HCT116 (cell line): ENCODE measurements at regions not wholly inside any gene's neighbourhood (a gene's known extent, or its start where the extent isn't known, plus 50 kb on each side); places are given as distances from the start of the nearest gene placed in this dataset.

Source experiments
- ATAC-seq: fragments of 200-7000 bp; cut with Tn5 transposase; 2 replicates; pipeline ENCODE4 v1.9.1; 2020; ENCODE audit warnings: mild to moderate bottlenecking, moderate library complexity
- BruUV-seq: library from RNA; stranded (reverse); fragments of 400-500 nt; replicated peaks from 2 replicates; lab custom pipeline; 2021; lab: Mats Ljungman, UMichigan
- CTCF ChIA-PET: fragments of 300-600 bp; sonication (Branson Sonifier 250); formaldehyde crosslinking; loops from one replicate; lab custom pipeline; 2021; ENCODE audit warnings: antibody characterized with exemption; lab: Charles Lee
- POLR2A ChIA-PET: fragments of 300-600, 350-600 bp; sonication (Branson Sonifier 250); formaldehyde crosslinking; loops from one replicate; lab custom pipeline; 2021; ENCODE audit warnings: antibody characterized with exemption; lab: Charles Lee
- RAD21 ChIA-PET, 2 experiments: fragments of 300-600 bp; sonication (Branson Sonifier 250); formaldehyde crosslinking; loops; one replicate each; lab custom pipeline; 2023; ENCODE audit warnings: low total read pairs in 2 of 2; ENCODE audit not compliant: uncharacterized antibody in 2 of 2, unreplicated experiment in 2 of 2, low non-redundant PET in 1 of 2; lab: Charles Lee
- DNase-seq: peaks from one replicate; pipeline ENCODE4 v3.0.0-alpha.2; 2010; ENCODE audit warnings: low read depth, low spot score
- H2AFZ ChIP-seq: fragments of 200-600 bp; shearing (Covaris generic), sonication (generic); 2 replicates; pipeline ENCODE4 v1.6.1; 2017; ENCODE audit warnings: low read depth, mixed run types, mixed read lengths, antibody characterized with exemption, low read length; ENCODE audit not compliant: poor library complexity, severe bottlenecking
- H3K27ac ChIP-seq: 2 replicates; pipeline ENCODE4 v1.5.1; 2012; ENCODE audit warnings: low read depth, low read length
- H3K27me3 ChIP-seq: fragments of 200-600 bp; sonication (generic); 2 replicates; pipeline ENCODE4 v1.6.1; 2016; ENCODE audit warnings: mixed run types, low read length, mixed read lengths; ENCODE audit not compliant: insufficient read depth
- H3K36me3 ChIP-seq, 2 experiments: fragments of 200-500 bp in 1 of 2; fragments of 200-600 bp in 1 of 2; sonication (Bioruptor generic) in 1 of 2; sonication (generic) in 1 of 2; 2 replicates each; pipeline versions ENCODE4 v1.5.1 to v1.6.1; 2014 to 2016; ENCODE audit warnings: low read length in 2 of 2, inconsistent platforms in 1 of 2, mixed read lengths in 1 of 2, mixed run types in 1 of 2; ENCODE audit not compliant: insufficient read depth in 2 of 2, control insufficient read depth in 1 of 2
- H3K4me1 ChIP-seq, 2 experiments: fragments of 200-600 bp in 1 of 2; sonication (generic) in 1 of 2; 2 replicates each; pipeline versions ENCODE4 v1.5.1 to v1.6.1; 2012 to 2017; ENCODE audit warnings: low read length in 2 of 2, inconsistent platforms in 1 of 2, mild to moderate bottlenecking in 1 of 2, mixed read lengths in 1 of 2, mixed run types in 1 of 2, moderate library complexity in 1 of 2; ENCODE audit not compliant: insufficient read depth in 2 of 2, control insufficient read depth in 1 of 2
- H3K4me2 ChIP-seq: fragments of 200-600 bp; sonication (generic); 2 replicates; pipeline ENCODE4 v1.6.1; 2017; ENCODE audit warnings: mixed run types, low read length, mixed read lengths
- H3K4me3 ChIP-seq, 2 experiments: fragments of 200-600 bp in 1 of 2; sonication (generic) in 1 of 2; replicated peaks in 1 of 2; 2 replicates each; pipeline ENCODE4 v1.5.1; 2011 to 2016; ENCODE audit warnings: low read length in 2 of 2, control low read depth in 1 of 2, low read depth in 1 of 2, mild to moderate bottlenecking in 1 of 2, mixed read lengths in 1 of 2, mixed run types in 1 of 2
- H3K79me2 ChIP-seq: fragments of 200-600 bp; sonication (generic); 2 replicates; pipeline ENCODE4 v1.6.1; 2017; ENCODE audit warnings: mild to moderate bottlenecking, mixed run types, low read length, moderate library complexity, mixed read lengths; ENCODE audit not compliant: insufficient read depth
- H3K9ac ChIP-seq: fragments of 200-600 bp; sonication (generic); 2 replicates; pipeline ENCODE4 v1.6.1; 2016; ENCODE audit warnings: low read length, mixed read lengths
- H3K9me2 ChIP-seq: fragments of 200-600 bp; sonication (generic), shearing (Covaris generic); 2 replicates; pipeline ENCODE4 v1.6.1; 2017; ENCODE audit warnings: mixed run types, mild to moderate bottlenecking, moderate library complexity; ENCODE audit not compliant: insufficient read depth
- H3K9me3 ChIP-seq, 2 experiments: fragments of 200-500 bp in 1 of 2; fragments of 200-600 bp in 1 of 2; sonication (Bioruptor generic) in 1 of 2; sonication (generic) in 1 of 2; 2 replicates each; pipeline ENCODE4 v1.6.1; 2014 to 2017; ENCODE audit warnings: low read length in 2 of 2, mixed read lengths in 2 of 2, inconsistent platforms in 1 of 2, low read depth in 1 of 2, mild to moderate bottlenecking in 1 of 2, mixed run types in 1 of 2, moderate library complexity in 1 of 2; ENCODE audit not compliant: control insufficient read depth in 1 of 2, insufficient read depth in 1 of 2
- H4K20me1 ChIP-seq: fragments of 200-600 bp; sonication (generic), shearing (Covaris generic); 2 replicates; pipeline ENCODE4 v1.6.1; 2017; ENCODE audit warnings: mixed run types, mild to moderate bottlenecking, moderate library complexity; ENCODE audit not compliant: insufficient read depth
- CBX3 ChIP-seq: IDR thresholded peaks from 2 replicates; pipeline ENCODE4 v1.6.1; 2012; ENCODE audit warnings: low read depth
- CEBPB ChIP-seq: IDR thresholded peaks from 2 replicates; pipeline ENCODE4 v1.6.1; 2012; ENCODE audit warnings: low read depth
- EGR1 ChIP-seq: IDR thresholded peaks from 2 replicates; pipeline ENCODE4 v1.6.1; 2012; ENCODE audit warnings: low read depth
- ELF1 ChIP-seq: IDR thresholded peaks from 2 replicates; pipeline ENCODE4 v1.6.1; 2012; ENCODE audit warnings: low read depth, borderline replicate concordance
- EZH2phosphoT487 ChIP-seq: fragments of 200-600 bp; IDR thresholded peaks from 2 replicates; pipeline ENCODE4 v1.6.1; 2018; ENCODE audit warnings: antibody characterized with exemption, borderline replicate concordance
- JUND ChIP-seq: IDR thresholded peaks from 2 replicates; pipeline ENCODE4 v1.6.1; 2012
- POLR2A ChIP-seq: IDR thresholded peaks from 2 replicates; pipeline ENCODE4 v1.7.0; 2011; ENCODE audit warnings: borderline replicate concordance; ENCODE audit not compliant: insufficient read depth, insufficient read length; ENCODE audit errors: extremely low read depth
- POLR2AphosphoS5 ChIP-seq: IDR thresholded peaks from 2 replicates; pipeline ENCODE4 v1.6.1; 2011; ENCODE audit warnings: mild to moderate bottlenecking, low read depth, low read length, moderate library complexity
- RAD21 ChIP-seq: IDR thresholded peaks from 2 replicates; pipeline ENCODE4 v1.6.1; 2012; ENCODE audit warnings: low read depth, mild to moderate bottlenecking
- SP1 ChIP-seq: IDR thresholded peaks from 2 replicates; pipeline ENCODE4 v1.6.1; 2012; ENCODE audit warnings: low read depth
- TCF7L2 ChIP-seq: IDR thresholded peaks from 2 replicates; pipeline ENCODE4 v1.7.0; 2011; ENCODE audit warnings: borderline replicate concordance, inconsistent platforms; ENCODE audit not compliant: insufficient read depth, insufficient read length; ENCODE audit errors: extremely low read depth
- ZFX ChIP-seq: fragments of 450-650 bp; IDR thresholded peaks from 2 replicates; pipeline ENCODE4 v1.6.1; 2017
- ZNF274 ChIP-seq: fragments of 200-500 bp; sonication (Bioruptor generic); IDR thresholded peaks from 2 replicates; pipeline ENCODE4 v1.6.1; 2014; ENCODE audit warnings: mild to moderate bottlenecking, low read depth, low read length, inconsistent platforms
- intact Hi-C: fragments of 100-400 bp; cut with micrococcal nuclease; formaldehyde crosslinking; loops from 2 replicates; pipeline ENCODE4 v1.10.0; 2022
- TF ChIP-seq, protein P1 (sequence below), 3 experiments: fragments of 200-600 bp in 1 of 3; sonication (generic) in 1 of 3; IDR thresholded peaks in 2 of 3; conservative IDR thresholded peaks in 1 of 3; 2 replicates each; pipeline ENCODE4 v1.5.1; 2012 to 2017; ENCODE audit warnings: low read depth in 2 of 3, low read length in 2 of 3, antibody characterized with exemption in 1 of 3, borderline replicate concordance in 1 of 3, control low read depth in 1 of 3, mild to moderate bottlenecking in 1 of 3, mixed read lengths in 1 of 3, mixed run types in 1 of 3, moderate library complexity in 1 of 3; ENCODE audit not compliant: insufficient read depth in 1 of 3
- TF ChIP-seq, protein P2 (sequence below): IDR thresholded peaks from 2 replicates; pipeline ENCODE4 v1.6.1; 2011; ENCODE audit warnings: mild to moderate bottlenecking, low read length, moderate library complexity; ENCODE audit not compliant: insufficient replicate concordance; ENCODE audit errors: extremely low read depth
- TF ChIP-seq, protein P3 (sequence below): IDR thresholded peaks from 2 replicates; pipeline ENCODE4 v1.6.1; 2012
- TF ChIP-seq, protein P4 (sequence below): IDR thresholded peaks from 2 replicates; pipeline ENCODE4 v1.6.1; 2012; ENCODE audit warnings: low read depth

DNA sequence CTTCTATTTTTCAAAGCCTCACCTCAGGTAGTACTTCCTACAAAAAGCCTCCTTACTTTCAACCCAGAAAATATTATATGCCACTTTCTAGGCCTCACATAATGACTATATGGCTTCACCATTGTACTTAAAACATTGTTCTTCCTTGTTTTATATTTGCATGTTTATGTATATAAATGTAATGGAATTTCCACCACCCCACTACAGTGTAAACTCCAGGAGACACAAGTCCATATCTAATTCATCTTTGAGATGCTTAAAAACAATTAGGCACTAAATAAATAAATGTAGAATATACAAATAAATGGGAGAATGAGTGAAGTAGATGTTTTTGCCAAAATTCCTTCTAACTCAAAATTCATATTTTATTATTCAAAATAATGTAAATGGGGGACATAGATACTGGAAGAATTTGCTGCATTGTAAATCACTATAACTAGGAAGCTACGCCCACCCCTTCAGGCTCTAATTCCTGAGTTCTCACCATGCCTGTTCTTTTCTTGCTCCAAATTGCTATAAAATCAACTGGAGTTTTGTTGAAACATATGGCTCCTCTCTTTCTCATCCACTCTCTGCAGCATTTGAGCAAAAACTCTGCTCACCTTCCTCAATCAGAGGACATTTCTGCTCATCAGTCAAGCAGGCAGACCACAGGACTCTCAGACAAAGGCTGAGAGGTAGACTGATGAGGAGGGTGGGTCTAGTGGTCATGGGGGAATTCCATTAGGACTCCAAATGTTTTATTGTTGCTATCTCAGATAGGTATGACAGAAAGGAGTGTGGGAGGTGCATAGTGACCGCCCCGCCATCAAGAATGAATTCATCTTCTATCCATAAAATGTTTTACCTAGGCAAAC lies 243.0 kb downstream of the HNMT start:
- no peaks in the 10 kb centered on the region for H3K27me3 ChIP-seq
- no peaks in the 10 kb centered on the region for H3K36me3 ChIP-seq
- H4K20me1 ChIP-seq: no peaks in the 10 kb centered on the region
- intact Hi-C loops: no loop called here
- H3K4me1 ChIP-seq: no peaks in the 10 kb centered on the region
- no peaks in the 10 kb centered on the region for H3K9me2 ChIP-seq
- H3K4me3 ChIP-seq: no peak overlapping the region
- no TSS peak for BruUV-seq
- POLR2A ChIA-PET: no interaction called here
- ATAC-seq (no peak), DNase-seq (no peak)
- no peak overlapping the region for H3K9ac ChIP-seq
- RAD21 ChIA-PET: no interaction called here
- no peaks in the 10 kb centered on the region for H3K79me2 ChIP-seq
- no peaks in the 10 kb centered on the region for H3K9me3 ChIP-seq
- no peak overlapping the region for H3K4me2 ChIP-seq
- H3K27ac ChIP-seq: no peak overlapping the region
- TF ChIP-seq SP1: no peak
- TF ChIP-seq EGR1: no peak
- no peak for TF ChIP-seq ZFX
- no peak for TF ChIP-seq CBX3
- no peak for TF ChIP-seq RAD21
- TF ChIP-seq, protein P1, sequence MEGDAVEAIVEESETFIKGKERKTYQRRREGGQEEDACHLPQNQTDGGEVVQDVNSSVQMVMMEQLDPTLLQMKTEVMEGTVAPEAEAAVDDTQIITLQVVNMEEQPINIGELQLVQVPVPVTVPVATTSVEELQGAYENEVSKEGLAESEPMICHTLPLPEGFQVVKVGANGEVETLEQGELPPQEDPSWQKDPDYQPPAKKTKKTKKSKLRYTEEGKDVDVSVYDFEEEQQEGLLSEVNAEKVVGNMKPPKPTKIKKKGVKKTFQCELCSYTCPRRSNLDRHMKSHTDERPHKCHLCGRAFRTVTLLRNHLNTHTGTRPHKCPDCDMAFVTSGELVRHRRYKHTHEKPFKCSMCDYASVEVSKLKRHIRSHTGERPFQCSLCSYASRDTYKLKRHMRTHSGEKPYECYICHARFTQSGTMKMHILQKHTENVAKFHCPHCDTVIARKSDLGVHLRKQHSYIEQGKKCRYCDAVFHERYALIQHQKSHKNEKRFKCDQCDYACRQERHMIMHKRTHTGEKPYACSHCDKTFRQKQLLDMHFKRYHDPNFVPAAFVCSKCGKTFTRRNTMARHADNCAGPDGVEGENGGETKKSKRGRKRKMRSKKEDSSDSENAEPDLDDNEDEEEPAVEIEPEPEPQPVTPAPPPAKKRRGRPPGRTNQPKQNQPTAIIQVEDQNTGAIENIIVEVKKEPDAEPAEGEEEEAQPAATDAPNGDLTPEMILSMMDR (IDR thresholded peaks at IDR 0.05 in 2 of 3, conservative IDR thresholded peaks at IDR 0.05 in 1 of 3; ENCODE audit: borderline replicate concordance in 1 of 3, insufficient read depth in 1 of 3, low read depth in 2 of 3, low read length in 2 of 3): no peak
- TF ChIP-seq, protein P2, sequence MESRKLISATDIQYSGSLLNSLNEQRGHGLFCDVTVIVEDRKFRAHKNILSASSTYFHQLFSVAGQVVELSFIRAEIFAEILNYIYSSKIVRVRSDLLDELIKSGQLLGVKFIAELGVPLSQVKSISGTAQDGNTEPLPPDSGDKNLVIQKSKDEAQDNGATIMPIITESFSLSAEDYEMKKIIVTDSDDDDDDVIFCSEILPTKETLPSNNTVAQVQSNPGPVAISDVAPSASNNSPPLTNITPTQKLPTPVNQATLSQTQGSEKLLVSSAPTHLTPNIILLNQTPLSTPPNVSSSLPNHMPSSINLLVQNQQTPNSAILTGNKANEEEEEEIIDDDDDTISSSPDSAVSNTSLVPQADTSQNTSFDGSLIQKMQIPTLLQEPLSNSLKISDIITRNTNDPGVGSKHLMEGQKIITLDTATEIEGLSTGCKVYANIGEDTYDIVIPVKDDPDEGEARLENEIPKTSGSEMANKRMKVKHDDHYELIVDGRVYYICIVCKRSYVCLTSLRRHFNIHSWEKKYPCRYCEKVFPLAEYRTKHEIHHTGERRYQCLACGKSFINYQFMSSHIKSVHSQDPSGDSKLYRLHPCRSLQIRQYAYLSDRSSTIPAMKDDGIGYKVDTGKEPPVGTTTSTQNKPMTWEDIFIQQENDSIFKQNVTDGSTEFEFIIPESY: no peak
- TF ChIP-seq, protein P3, sequence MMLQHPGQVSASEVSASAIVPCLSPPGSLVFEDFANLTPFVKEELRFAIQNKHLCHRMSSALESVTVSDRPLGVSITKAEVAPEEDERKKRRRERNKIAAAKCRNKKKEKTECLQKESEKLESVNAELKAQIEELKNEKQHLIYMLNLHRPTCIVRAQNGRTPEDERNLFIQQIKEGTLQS: no peak
- no peak for TF ChIP-seq TCF7L2
- TF ChIP-seq, protein P4, sequence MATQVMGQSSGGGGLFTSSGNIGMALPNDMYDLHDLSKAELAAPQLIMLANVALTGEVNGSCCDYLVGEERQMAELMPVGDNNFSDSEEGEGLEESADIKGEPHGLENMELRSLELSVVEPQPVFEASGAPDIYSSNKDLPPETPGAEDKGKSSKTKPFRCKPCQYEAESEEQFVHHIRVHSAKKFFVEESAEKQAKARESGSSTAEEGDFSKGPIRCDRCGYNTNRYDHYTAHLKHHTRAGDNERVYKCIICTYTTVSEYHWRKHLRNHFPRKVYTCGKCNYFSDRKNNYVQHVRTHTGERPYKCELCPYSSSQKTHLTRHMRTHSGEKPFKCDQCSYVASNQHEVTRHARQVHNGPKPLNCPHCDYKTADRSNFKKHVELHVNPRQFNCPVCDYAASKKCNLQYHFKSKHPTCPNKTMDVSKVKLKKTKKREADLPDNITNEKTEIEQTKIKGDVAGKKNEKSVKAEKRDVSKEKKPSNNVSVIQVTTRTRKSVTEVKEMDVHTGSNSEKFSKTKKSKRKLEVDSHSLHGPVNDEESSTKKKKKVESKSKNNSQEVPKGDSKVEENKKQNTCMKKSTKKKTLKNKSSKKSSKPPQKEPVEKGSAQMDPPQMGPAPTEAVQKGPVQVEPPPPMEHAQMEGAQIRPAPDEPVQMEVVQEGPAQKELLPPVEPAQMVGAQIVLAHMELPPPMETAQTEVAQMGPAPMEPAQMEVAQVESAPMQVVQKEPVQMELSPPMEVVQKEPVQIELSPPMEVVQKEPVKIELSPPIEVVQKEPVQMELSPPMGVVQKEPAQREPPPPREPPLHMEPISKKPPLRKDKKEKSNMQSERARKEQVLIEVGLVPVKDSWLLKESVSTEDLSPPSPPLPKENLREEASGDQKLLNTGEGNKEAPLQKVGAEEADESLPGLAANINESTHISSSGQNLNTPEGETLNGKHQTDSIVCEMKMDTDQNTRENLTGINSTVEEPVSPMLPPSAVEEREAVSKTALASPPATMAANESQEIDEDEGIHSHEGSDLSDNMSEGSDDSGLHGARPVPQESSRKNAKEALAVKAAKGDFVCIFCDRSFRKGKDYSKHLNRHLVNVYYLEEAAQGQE: no peak
- TF ChIP-seq ELF1: no peak
- TF ChIP-seq EZH2phosphoT487: no peak
- TF ChIP-seq CEBPB: no peak
- no peak for TF ChIP-seq JUND
- no peak for TF ChIP-seq POLR2A
- no peak for TF ChIP-seq ZNF274
- TF ChIP-seq POLR2AphosphoS5: no peak
- CTCF ChIA-PET: no interaction called here
- H2AFZ ChIP-seq: no peak overlapping the region
